Inflammatory macrophage treated with lipopolysaccharide for 1 hour (primary cell): ENCODE measurements at regions not wholly inside any gene's neighbourhood (a gene's known extent, or its start where the extent isn't known, plus 50 kb on each side); places are given as distances from the start of the nearest gene placed in this dataset.

Source experiments
- DNase-seq, 2 donors: peaks; one replicate each; pipeline ENCODE4 v3.0.0-alpha.2; 2020 to 2022

DNA sequence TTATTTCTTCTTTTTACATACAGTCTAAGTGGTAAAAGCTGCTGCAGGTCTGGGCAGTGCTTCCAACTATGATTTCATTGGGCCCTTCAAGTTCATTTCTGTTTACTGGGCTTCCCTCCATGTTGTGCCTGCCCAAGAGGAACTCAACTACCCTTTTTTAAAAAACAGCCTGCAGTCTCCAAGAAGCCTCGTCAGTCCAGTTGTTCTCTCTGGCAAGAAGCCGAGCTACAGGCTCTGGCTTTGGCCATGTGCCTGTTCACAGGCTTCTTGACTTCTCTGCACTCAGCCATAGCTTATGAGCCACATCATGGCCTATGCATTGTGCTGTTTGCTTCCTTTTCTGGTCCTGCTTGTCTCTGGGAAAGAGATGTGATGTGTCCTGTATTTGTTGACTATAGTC lies 119.7 kb upstream of the PJA2 start:
- no peak for DNase-seq

GRCh38 chr5:109524555-109524954 lies 114.8 kb upstream of the PJA2 start:
- no peak for DNase-seq

DNA sequence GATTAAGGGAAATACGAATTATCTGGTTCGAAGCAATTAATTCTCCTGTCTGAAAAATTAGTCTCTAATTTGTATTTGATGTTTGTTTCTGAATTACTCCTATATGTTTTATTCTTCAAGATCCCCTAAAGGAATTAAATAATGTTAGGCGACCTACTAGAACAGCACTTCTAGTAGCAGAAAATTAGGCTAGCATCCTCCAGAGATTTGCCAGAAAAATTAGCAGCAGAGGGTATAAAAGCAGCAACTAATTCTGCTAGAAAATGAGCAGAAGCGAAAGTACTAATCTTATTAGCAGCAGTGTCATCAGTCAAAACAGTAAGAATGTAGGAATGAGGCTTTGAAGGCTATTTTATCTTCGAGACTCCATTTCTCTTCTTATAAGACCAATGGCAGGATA lies 114.3 kb upstream of the PJA2 start:
- no peak for DNase-seq

DNA sequence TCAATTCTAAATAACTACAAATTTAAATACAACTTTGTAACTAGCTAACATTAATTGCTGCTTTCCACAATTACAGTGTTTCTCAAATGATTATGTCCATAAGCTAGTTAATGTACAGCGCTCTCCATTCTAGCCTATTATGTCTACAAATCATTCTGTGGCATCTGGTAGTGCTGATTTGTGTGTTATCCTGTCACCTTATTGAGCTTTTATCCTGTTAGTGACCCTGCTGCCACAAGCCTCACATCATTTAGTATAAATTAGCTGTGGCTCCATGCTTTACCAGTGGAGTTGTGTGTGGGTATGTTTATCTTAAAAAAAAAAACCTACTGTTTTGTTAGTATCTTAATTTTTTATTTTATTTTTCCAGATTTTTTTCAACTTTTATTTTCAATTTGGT lies 112.6 kb upstream of the PJA2 start:
- DNase-seq = no peak

DNA sequence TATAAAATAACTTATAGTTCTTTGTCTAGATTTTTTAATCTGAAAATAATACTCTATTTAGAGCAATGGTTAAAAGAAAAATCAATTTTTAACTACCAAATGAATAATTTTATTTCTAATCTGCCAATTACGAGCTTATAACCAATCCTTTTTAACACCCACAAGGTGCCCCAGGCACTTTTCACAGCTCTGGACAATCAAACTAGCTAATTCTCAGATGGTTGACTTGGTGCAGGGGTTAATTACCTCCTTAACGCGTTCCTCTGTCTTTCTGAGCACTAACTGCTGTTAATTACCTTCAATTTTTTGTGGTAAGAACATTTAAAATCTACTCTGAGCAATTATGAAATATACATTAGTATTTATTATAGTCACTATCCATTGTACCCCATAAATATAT lies 109.6 kb upstream of the PJA2 start:
- DNase-seq = no peak

DNA sequence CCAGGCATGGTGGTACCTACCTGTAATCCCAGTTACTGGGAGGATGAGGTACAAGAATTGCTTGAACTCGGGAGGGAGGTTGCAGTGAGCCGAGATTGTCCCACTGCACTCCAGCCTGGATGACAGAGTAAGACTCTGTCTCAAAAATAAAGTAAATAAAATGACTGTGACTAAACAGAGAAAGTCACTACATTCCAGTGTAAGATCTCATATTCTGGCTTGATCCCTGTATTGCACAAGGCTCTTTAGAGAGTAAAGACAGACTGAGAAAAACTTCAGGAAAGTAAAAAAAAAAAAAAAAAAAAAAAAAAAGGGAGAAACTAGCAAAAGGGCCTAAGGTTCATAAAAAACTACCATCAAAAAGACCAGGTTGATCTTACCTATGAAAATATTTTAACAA lies 106.6 kb upstream of the PJA2 start:
- DNase-seq = no peak

DNA sequence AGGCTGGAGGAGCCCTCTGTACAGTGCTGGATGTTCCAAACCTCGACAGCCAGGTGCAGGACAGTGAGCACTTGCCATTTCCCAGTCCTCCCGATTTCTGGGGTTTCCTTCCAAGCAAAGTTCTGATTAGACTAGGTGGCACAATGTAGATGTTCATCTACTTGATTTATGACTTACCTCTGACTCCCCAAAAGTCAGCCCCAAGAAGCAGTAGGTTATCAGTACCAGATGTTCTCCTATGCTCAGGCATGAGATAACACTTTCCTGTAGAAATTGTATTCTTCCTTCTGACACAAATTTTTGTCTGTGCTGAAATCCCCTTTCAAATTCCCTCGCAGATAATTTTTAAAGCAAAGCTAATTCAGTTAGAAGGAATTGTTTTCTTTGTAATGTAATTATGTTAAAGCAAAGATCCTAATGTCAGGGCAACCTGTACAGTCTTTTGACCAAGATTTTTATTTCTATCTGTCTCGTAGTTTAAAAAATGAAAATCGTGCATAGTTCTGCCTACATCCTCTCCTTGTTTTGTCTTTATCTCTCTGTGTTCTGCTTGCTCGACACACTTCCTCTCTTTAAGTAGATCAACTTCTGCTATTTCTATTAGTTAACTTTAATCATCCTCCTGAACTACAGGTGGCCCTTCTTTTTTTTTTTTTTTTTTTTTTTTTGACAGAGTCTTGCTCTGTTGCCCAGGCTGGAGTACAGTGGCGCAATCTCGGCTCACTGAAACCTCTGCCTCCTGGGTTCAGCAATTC lies 102.4 kb upstream of the PJA2 start:
- DNase-seq = peak in 1 of 2 donors; percentile 7

DNA sequence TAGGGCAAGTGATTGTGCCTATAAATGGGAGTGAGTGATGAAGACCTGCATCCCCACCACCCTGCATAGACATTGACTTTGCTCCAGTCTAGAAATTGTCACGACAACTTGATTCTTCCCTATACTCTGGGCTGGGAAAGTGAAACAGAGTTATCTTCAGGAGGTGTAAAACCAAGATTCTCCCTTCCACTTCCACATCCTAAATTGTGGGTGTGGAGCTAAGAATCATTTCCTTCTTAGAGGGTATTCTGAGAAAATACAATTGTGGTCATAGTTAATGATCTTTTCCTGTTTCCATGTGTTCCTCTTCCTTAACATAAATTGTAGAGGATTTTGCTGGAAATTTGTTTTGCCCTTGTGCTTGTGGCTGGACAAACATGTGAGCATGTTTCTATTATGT lies 96.8 kb upstream of the PJA2 start:
- peak; percentile 51 to 55 for DNase-seq

DNA sequence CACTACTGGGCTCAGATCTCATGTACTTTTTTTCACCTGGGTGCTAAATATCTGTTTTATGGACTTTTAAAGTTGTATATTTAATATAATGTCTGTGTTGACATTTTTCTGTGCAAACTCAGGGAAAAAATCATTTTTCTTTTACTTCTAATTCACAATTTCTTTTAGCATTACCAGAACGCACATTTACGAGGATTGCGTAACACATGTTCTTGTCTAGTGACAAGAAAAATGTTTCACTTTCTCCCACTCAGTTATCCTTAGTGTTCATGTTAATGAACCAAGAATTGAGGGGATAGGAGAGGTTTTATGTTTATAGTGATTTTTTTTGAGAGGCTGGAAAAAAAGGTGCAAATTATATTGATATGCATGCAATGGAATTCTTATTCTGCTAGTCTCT lies 86.3 kb upstream of the PJA2 start:
- DNase-seq = peak in 1 of 2 donors; percentile 13

- no peak for DNase-seq
Measured at GRCh38 chr5:109487753-109488420, 78.1 kb upstream of the PJA2 start.

- DNase-seq = no peak
Measured at GRCh38 chr5:109486200-109486804, 76.5 kb upstream of the PJA2 start.

- no peak for DNase-seq
Measured at GRCh38 chr5:109485030-109485429, 75.3 kb upstream of the PJA2 start.

- no peak for DNase-seq
Measured at GRCh38 chr5:109484597-109484996, 74.8 kb upstream of the PJA2 start.

DNA sequence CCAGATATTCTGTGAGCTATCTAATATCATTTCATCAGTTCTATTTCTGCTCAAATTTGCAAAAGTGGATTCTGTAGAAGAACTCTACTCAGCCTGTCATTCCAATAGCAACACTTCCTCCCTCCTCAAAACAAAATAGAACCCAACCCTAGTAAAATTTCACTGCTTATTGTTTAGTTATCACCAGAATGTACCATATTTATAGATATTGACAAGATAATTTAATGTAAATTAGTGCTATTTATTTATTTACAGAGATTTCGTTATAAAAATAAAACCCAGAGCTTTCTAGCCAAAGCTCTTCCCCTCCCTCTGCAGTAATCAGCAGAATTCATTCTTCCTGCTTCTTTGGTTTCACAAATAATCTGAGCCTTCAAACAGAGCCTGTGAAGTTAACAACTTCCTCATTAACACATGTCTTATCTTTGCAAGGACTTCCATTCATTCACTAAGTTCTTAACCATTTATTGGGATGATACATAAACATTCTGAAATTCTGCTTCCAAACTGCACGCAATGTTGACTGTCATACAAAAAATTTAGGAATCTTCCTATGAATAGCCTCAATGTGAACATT lies 73.7 kb upstream of the PJA2 start:
- DNase-seq = peak; percentile 29 to 39

DNA sequence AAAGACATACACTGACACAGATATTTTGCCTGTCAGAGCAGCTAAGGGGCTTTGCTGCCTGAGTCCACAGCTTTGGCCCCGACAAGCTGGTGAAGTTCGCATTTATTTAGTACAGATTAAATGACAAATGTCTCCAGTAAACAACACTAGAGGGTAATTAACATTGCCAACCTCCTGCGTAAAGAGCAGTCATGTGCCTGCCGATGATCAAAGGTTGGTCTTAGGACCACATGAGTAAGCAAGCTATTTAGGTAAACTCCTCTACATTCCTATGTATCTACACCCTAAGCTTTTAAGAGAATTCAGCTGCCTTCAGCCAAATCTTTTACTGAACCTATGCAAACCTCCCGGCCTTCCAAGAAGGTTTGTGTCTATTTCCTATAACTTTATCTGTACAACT lies 73.0 kb upstream of the PJA2 start:
- DNase-seq = no peak

GRCh38 chr5:109479260-109479860 lies 69.6 kb upstream of the PJA2 start:
- peak; percentile 17 to 35 for DNase-seq

DNA sequence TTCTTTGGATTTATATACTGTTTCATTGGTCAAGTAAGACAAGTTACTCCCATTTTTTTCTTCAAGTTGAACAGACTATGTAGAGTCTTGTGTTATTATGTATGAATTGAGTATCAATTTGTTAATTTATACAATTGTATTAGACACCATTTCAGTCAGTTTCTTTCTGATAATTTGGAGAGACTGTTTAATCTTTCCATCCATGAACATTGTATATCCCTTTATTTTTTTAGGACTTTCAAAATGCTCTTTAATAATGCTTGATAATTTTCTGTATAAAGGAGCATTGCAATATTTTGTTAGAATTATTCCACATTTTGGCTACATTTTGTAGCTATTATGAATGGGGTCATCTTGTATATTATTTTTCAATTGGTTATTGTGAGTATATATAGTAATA lies 69.1 kb upstream of the PJA2 start:
- DNase-seq = no peak

DNA sequence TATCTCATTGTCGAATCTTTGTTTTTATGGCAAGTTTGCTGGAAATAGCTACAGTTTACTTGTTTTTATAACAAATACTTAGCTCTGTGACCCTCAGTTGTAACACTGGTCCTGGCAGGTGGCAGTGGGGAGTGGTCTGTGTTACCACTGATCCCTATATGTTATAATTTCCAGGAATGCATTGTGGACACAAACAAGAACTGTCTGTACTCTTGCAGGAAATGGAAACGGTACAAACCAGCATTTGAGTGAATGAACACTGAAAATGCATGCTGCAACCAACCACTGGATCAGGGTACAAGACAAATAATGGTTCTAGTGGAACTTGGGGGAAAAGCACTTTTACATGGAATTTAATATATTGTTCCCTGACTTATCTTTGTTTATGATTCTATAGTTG lies 66.5 kb upstream of the PJA2 start:
- DNase-seq = no peak

GRCh38 chr5:109469896-109470662 lies 60.3 kb upstream of the PJA2 start:
- no peak for DNase-seq

GRCh38 chr5:109468737-109469420 lies 59.1 kb upstream of the PJA2 start:
- peak; percentile 80 to 95 for DNase-seq

- no peak for DNase-seq
Measured at GRCh38 chr5:109468288-109468676, 58.5 kb upstream of the PJA2 start.

DNA sequence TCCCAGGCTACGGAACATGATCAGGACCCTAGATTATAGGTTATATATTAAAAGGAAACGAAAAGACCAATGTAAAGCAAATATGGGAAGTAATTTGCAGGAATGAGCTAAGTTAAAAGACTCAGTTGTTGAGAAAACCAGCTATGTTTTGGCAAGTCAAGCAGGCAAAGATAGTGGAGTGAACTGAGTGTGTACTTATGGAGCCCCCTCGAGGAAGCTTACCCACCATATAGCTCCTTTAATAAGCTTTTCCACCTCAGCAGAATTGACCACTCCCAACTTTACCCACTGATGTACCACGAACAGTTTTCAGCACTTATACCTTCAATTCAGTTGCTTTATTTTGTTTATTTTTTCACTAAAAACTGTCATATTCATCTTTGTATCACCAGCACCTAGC lies 57.3 kb upstream of the PJA2 start:
- DNase-seq = no peak
